Coronary artery (tissue), 2 donors: ENCODE measurements at regions not wholly inside any gene's neighbourhood (a gene's known extent, or its start where the extent isn't known, plus 50 kb on each side); places are given as distances from the start of the nearest gene placed in this dataset.
"Not testable (repeated sequence)": the region's sequence is repeated elsewhere in the genome, so short reads cannot be mapped to it uniquely, and the experiment has no call there.

ENCODE experiments used
- DNase-seq: peaks from one replicate; pipeline ENCODE4 v3.0.0-alpha.2; 2017; ENCODE audit warnings: low spot score
- H3K27ac ChIP-seq, 2 donors: fragments of 200-600 bp; sonication (generic); one replicate each; pipeline ENCODE4 v1.5.1; 2016 to 2019
- H3K4me3 ChIP-seq: fragments of 200-600 bp; sonication (generic); 2 replicates; pipeline ENCODE4 v1.5.1; 2016; ENCODE audit warnings: mild to moderate bottlenecking, moderate library complexity
- CTCF ChIP-seq: fragments of 200-600 bp; sonication (generic); IDR thresholded peaks from one replicate; pipeline ENCODE4 v1.5.1; 2019; ENCODE audit warnings: antibody characterized with exemption

- DNase-seq, result no peak
- no peak for TF ChIP-seq CTCF
- H3K27ac ChIP-seq, result no peak overlapping the region
Measured at GRCh38 chr5:25515525-25515924, 870.7 kb upstream of the CDH10 start.

GRCh38 chr5:25510692-25511091 lies 865.9 kb upstream of the CDH10 start:
- H3K27ac ChIP-seq, DNase-seq, H3K4me3 ChIP-seq: not testable (repeated sequence)

More at GRCh38 chr5:25515525-25515924, 870.7 kb upstream of the CDH10 start:
- H3K4me3 ChIP-seq, result no peak overlapping the region

- H3K27ac ChIP-seq, H3K4me3 ChIP-seq, DNase-seq: not testable (repeated sequence)
Measured at GRCh38 chr5:25508011-25508410, 863.2 kb upstream of the CDH10 start.

GRCh38 chr5:25500635-25501034 lies 855.9 kb upstream of the CDH10 start:
- no peak for TF ChIP-seq CTCF
- DNase-seq, result no peak
- H3K4me3 ChIP-seq, result no peak overlapping the region

GRCh38 chr5:25489834-25490538 lies 845.2 kb upstream of the CDH10 start:
- Histone ChIP-seq H3K27ac (no peak overlapping the region), H3K4me3 (no peak overlapping the region)
- no peak for TF ChIP-seq CTCF
- DNase-seq, result no peak

More at GRCh38 chr5:25500635-25501034, 855.9 kb upstream of the CDH10 start:
- no peak overlapping the region for H3K27ac ChIP-seq

- TF ChIP-seq CTCF, result no peak
- DNase-seq, result no peak
- Histone ChIP-seq H3K4me3 (no peak overlapping the region), H3K27ac (no peak overlapping the region)
Measured at GRCh38 chr5:25488119-25488518, 843.3 kb upstream of the CDH10 start.

GRCh38 chr5:25484391-25484790 lies 839.6 kb upstream of the CDH10 start:
- no peak overlapping the region for H3K27ac ChIP-seq
- no peak for DNase-seq
- H3K4me3 ChIP-seq, result no peak overlapping the region
- no peak for TF ChIP-seq CTCF

- Histone ChIP-seq H3K27ac (no peak overlapping the region), H3K4me3 (no peak overlapping the region)
- no peak for TF ChIP-seq CTCF
- no peak for DNase-seq
Measured at GRCh38 chr5:25481463-25481862, 836.7 kb upstream of the CDH10 start.
